NB4 (cell line): ENCODE measurements at regions not wholly inside any gene's neighbourhood (a gene's known extent, or its start where the extent isn't known, plus 50 kb on each side); places are given as distances from the start of the nearest gene placed in this dataset.

ENCODE experiments used
- MAX ChIP-seq: IDR thresholded peaks from 2 replicates; pipeline ENCODE4 v1.6.1; 2011; ENCODE audit warnings: low read depth, low read length
- MYC ChIP-seq: IDR thresholded peaks from 2 replicates; pipeline ENCODE4 v1.6.1; 2011; ENCODE audit warnings: low read depth, low read length
- POLR2A ChIP-seq: IDR thresholded peaks from 2 replicates; pipeline ENCODE4 v1.6.1; 2011; ENCODE audit warnings: mild to moderate bottlenecking; ENCODE audit not compliant: insufficient read length; ENCODE audit errors: extremely low read depth
- TF ChIP-seq, protein P1 (sequence below): IDR thresholded peaks from one replicate; pipeline ENCODE4 v1.5.1; 2012; ENCODE audit warnings: low read depth, low read length

DNA sequence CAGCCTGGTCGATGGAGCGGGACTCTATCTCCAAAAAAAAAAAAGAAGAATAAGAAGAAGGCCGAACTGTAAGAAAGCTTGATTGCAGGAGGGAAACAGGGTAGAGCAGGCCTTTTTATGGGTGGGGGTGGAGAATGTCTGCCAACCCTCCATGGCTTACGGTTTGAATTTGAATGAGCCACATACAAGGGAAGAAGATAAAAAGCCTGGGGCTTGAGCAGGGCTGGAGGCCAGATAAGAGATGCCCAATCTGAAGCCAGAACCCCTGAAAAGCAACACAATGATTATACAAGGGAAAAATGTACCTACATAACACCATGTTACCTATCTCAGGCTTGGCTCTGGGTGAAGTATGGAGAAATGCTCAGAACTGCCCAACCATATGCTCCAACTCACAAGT, 57.3 kb upstream of the TRIM2 start:
- TF ChIP-seq POLR2A (no peak), MAX (no peak), MYC (no peak)
- TF ChIP-seq, protein P1, sequence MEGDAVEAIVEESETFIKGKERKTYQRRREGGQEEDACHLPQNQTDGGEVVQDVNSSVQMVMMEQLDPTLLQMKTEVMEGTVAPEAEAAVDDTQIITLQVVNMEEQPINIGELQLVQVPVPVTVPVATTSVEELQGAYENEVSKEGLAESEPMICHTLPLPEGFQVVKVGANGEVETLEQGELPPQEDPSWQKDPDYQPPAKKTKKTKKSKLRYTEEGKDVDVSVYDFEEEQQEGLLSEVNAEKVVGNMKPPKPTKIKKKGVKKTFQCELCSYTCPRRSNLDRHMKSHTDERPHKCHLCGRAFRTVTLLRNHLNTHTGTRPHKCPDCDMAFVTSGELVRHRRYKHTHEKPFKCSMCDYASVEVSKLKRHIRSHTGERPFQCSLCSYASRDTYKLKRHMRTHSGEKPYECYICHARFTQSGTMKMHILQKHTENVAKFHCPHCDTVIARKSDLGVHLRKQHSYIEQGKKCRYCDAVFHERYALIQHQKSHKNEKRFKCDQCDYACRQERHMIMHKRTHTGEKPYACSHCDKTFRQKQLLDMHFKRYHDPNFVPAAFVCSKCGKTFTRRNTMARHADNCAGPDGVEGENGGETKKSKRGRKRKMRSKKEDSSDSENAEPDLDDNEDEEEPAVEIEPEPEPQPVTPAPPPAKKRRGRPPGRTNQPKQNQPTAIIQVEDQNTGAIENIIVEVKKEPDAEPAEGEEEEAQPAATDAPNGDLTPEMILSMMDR, result no peak
